ENCODE measurements at regions not wholly inside any gene's neighbourhood (a gene's known extent, or its start where the extent isn't known, plus 50 kb on each side); places are given as distances from the start of the nearest gene placed in this dataset.

GRCh38 chr4:19486400-19486799 is 765.3 kb upstream of the SLIT2 start:
- peak; percentile 41; the same call in 1 of the 2 replicates for TF ChIP-seq CTCF (conservative IDR thresholded peaks at IDR 0.05; ENCODE audit: low read depth, low read length)
- no peak for TF ChIP-seq EZH2 (IDR thresholded peaks at IDR 0.05; ENCODE audit: borderline replicate concordance, low read depth, low read length, poor library complexity, severe bottlenecking)
